ENCODE measurements at regions not wholly inside any gene's neighbourhood (a gene's known extent, or its start where the extent isn't known, plus 50 kb on each side); places are given as distances from the start of the nearest gene placed in this dataset.

- Histone ChIP-seq H3K4me3 (no peak overlapping the region), H3K9me3 (no peaks in the 10 kb centered on the region), H3K36me3 (no peaks in the 10 kb centered on the region), H3K27me3 (no peaks in the 10 kb centered on the region), H3K4me1 (ENCODE audit: insufficient read depth) (no peaks in the 10 kb centered on the region), H3K27ac (no peak overlapping the region)
- WGBS, 3 donors = 68 to 73% (median 70%) methylated on average over 5 of the region's 5 CpGs
- DNase-seq = no peak
- no peak for TF ChIP-seq EP300 (IDR thresholded peaks at IDR 0.05)
- no peak for TF ChIP-seq CTCF (IDR thresholded peaks at IDR 0.05)
- no peak for TF ChIP-seq POLR2A (IDR thresholded peaks at IDR 0.05)
- intact Hi-C loops (cut with DNase I) = no loop called here
These were observed 437.1 kb upstream of the TLE4 start for GRCh38 chr9:79134654-79135053.

- H3K9me3 ChIP-seq = no peaks in the 10 kb centered on the region
- 87 to 91% (median 90%) methylated on average over 5 of the region's 5 CpGs for WGBS, 3 donors
- H3K27me3 ChIP-seq = no peaks in the 10 kb centered on the region
- intact Hi-C loops (cut with DNase I) = no loop called here
- no peaks in the 10 kb centered on the region for H3K36me3 ChIP-seq
- H3K27ac ChIP-seq = no peak overlapping the region
- DNase-seq = no peak
- TF ChIP-seq EP300 (IDR thresholded peaks at IDR 0.05) (no peak), POLR2A (IDR thresholded peaks at IDR 0.05) (no peak), CTCF (IDR thresholded peaks at IDR 0.05) (no peak)
- no peak overlapping the region for H3K4me3 ChIP-seq
- H3K4me1 ChIP-seq (ENCODE audit: insufficient read depth) = no peaks in the 10 kb centered on the region
These were observed 435.9 kb upstream of the TLE4 start for GRCh38 chr9:79135681-79136415.

- Histone ChIP-seq H3K9me3 (no peaks in the 10 kb centered on the region), H3K4me3 (no peak overlapping the region), H3K27ac (no peak overlapping the region), H3K36me3 (no peaks in the 10 kb centered on the region), H3K4me1 (ENCODE audit: insufficient read depth) (no peaks in the 10 kb centered on the region), H3K27me3 (no peaks in the 10 kb centered on the region)
- intact Hi-C loops (cut with DNase I) = loop anchor here in 1 of 4 donors (10.0 kb wide), 1 partner anchor 124 kb away; no protein-coding TSS in a partner anchor
- DNase-seq = no peak
- 84 to 88% (median 85%) methylated on average over 1 of the region's 1 CpG for WGBS, 3 donors
- TF ChIP-seq EP300 (IDR thresholded peaks at IDR 0.05) = no peak
- no peak for TF ChIP-seq POLR2A (IDR thresholded peaks at IDR 0.05)
- no peak for TF ChIP-seq CTCF (IDR thresholded peaks at IDR 0.05)
These were observed 431.0 kb upstream of the TLE4 start for GRCh38 chr9:79140751-79141150.

- H3K4me3 ChIP-seq = no peak overlapping the region
- TF ChIP-seq EP300 (IDR thresholded peaks at IDR 0.05) = no peak
- no peaks in the 10 kb centered on the region for H3K4me1 ChIP-seq (ENCODE audit: insufficient read depth)
- no peaks in the 10 kb centered on the region for H3K9me3 ChIP-seq
- intact Hi-C loops (cut with DNase I) = loop anchor here in 1 of 4 donors (10.0 kb wide), 1 partner anchor 122 kb away; no protein-coding TSS in a partner anchor
- H3K27ac ChIP-seq = no peak overlapping the region
- no peaks in the 10 kb centered on the region for H3K36me3 ChIP-seq
- no peak for DNase-seq
- no peaks in the 10 kb centered on the region for H3K27me3 ChIP-seq
These were observed 428.6 kb upstream of the TLE4 start for GRCh38 chr9:79143211-79143610.

- WGBS, 3 donors = 86 to 87% (median 86%) methylated on average over 6 of the region's 6 CpGs
These were observed 426.3 kb upstream of the TLE4 start for GRCh38 chr9:79145442-79145841.

More at GRCh38 chr9:79145442-79145841, 426.3 kb upstream of the TLE4 start:
- Histone ChIP-seq H3K4me3 (no peak overlapping the region), H3K4me1 (ENCODE audit: insufficient read depth) (no peaks in the 10 kb centered on the region), H3K27ac (no peak overlapping the region), H3K36me3 (no peaks in the 10 kb centered on the region), H3K9me3 (no peaks in the 10 kb centered on the region), H3K27me3 (no peaks in the 10 kb centered on the region)
- DNase-seq = no peak
- TF ChIP-seq EP300 (IDR thresholded peaks at IDR 0.05) (no peak), CTCF (IDR thresholded peaks at IDR 0.05) (no peak), POLR2A (IDR thresholded peaks at IDR 0.05) (no peak)
- intact Hi-C loops (cut with DNase I) = loop anchor here in 1 of 4 donors (10.0 kb wide), 1 partner anchor 119 kb away; no protein-coding TSS in a partner anchor

Measured in ovary (tissue), 7 donors.